ENCODE measurements at regions not wholly inside any gene's neighbourhood (a gene's known extent, or its start where the extent isn't known, plus 50 kb on each side); places are given as distances from the start of the nearest gene placed in this dataset.

DNA sequence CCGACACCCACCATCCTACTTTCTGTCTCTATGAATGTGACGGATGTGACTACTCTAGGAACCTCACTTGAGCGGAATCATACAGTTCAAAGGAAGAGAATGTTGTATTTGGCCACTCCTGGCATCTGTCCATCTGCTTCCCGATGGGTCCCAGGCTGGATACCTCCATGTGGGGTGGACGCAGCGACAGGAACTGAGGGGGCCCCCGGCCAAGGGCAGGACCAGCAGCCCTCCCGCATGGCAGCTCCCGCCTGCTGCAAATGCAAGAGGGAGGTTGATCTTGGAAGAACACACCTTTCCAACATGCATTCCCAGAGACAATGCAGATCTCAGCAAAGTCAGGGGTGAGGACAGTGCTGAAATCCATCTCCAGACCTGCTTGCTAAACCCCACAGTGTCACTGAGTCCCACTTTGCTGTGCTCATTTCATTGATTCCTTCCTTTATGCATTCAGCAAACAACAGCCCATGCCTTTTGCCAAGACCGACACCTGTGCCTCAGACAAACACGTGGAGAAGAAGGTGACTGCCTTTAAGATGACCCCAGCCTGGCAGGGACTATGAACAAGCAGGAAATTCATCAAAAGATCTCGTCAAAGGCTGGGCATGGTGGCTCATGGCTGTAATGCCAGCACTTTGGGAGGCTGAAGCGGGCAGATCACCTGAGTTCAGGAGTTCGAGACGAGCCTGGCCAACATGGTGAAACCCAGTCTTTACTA, 246.2 kb downstream of the CTTN start:
- Histone ChIP-seq H3K9me3 (ENCODE audit: insufficient read depth, low read depth, low read length) (no peaks in the 10 kb centered on the region), H3K4me3 (ENCODE audit: low read length) (no peak overlapping the region), H3K4me1 (ENCODE audit: insufficient read depth, low read length) (peaks cover 55% of the 10 kb centered on the region), H3K36me3 (ENCODE audit: insufficient read depth, low read length) (no peaks in the 10 kb centered on the region), H3K9ac (ENCODE audit: low read depth, low read length) (no peak overlapping the region), H3K27ac (ENCODE audit: low read depth, low read length) (no peak overlapping the region), H3K27me3 (ENCODE audit: insufficient read depth, low read length) (no peaks in the 10 kb centered on the region)
- 85% methylated on average over 15 of the region's 15 CpGs for WGBS

- 89% methylated on average over 9 of the region's 9 CpGs for WGBS
- Histone ChIP-seq H3K27ac (ENCODE audit: low read depth, low read length) (no peak overlapping the region), H3K4me1 (ENCODE audit: insufficient read depth, low read length) (peaks cover 55% of the 10 kb centered on the region), H3K9ac (ENCODE audit: low read depth, low read length) (no peak overlapping the region), H3K4me3 (ENCODE audit: low read length) (no peak overlapping the region), H3K27me3 (ENCODE audit: insufficient read depth, low read length) (no peaks in the 10 kb centered on the region), H3K9me3 (ENCODE audit: insufficient read depth, low read depth, low read length) (no peaks in the 10 kb centered on the region), H3K36me3 (ENCODE audit: insufficient read depth, low read length) (no peaks in the 10 kb centered on the region)
Measured at GRCh38 chr11:70645537-70645936, 247.2 kb downstream of the CTTN start.

- Histone ChIP-seq H3K4me3 (ENCODE audit: low read length) (no peak overlapping the region), H3K36me3 (ENCODE audit: insufficient read depth, low read length) (no peaks in the 10 kb centered on the region), H3K9me3 (ENCODE audit: insufficient read depth, low read depth, low read length) (no peaks in the 10 kb centered on the region), H3K9ac (ENCODE audit: low read depth, low read length) (no peak overlapping the region), H3K27me3 (ENCODE audit: insufficient read depth, low read length) (no peaks in the 10 kb centered on the region), H3K4me1 (ENCODE audit: insufficient read depth, low read length) (peaks cover 54% of the 10 kb centered on the region), H3K27ac (ENCODE audit: low read depth, low read length) (peak overlapping the region; percentile 88; the same call in 1 of the 2 replicates)
- WGBS: 74% methylated on average over 6 of the region's 6 CpGs
Measured at GRCh38 chr11:70646272-70647049, 248.1 kb downstream of the CTTN start.

- Histone ChIP-seq H3K9me3 (ENCODE audit: insufficient read depth, low read depth, low read length) (no peaks in the 10 kb centered on the region), H3K9ac (ENCODE audit: low read depth, low read length) (peak overlapping the region; percentile 19; the same call in 1 of the 2 replicates), H3K27me3 (ENCODE audit: insufficient read depth, low read length) (no peaks in the 10 kb centered on the region), H3K4me3 (ENCODE audit: low read length) (peak overlapping the region; percentile 10; the same call in 1 of the 2 replicates), H3K4me1 (ENCODE audit: insufficient read depth, low read length) (peaks cover 44% of the 10 kb centered on the region), H3K36me3 (ENCODE audit: insufficient read depth, low read length) (no peaks in the 10 kb centered on the region), H3K27ac (ENCODE audit: low read depth, low read length) (peak overlapping the region; percentile 88; the same call in 1 of the 2 replicates)
- WGBS: 48% methylated on average over 21 of the region's 21 CpGs
Measured at GRCh38 chr11:70647188-70648166, 249.1 kb downstream of the CTTN start.

- Histone ChIP-seq H3K4me3 (ENCODE audit: low read length) (no peak overlapping the region), H3K27me3 (ENCODE audit: insufficient read depth, low read length) (no peaks in the 10 kb centered on the region), H3K9me3 (ENCODE audit: insufficient read depth, low read depth, low read length) (no peaks in the 10 kb centered on the region), H3K4me1 (ENCODE audit: insufficient read depth, low read length) (peaks cover 28% of the 10 kb centered on the region), H3K9ac (ENCODE audit: low read depth, low read length) (no peak overlapping the region), H3K27ac (ENCODE audit: low read depth, low read length) (no peak overlapping the region), H3K36me3 (ENCODE audit: insufficient read depth, low read length) (no peaks in the 10 kb centered on the region)
- 63% methylated on average over 4 of the region's 4 CpGs for WGBS
Measured at GRCh38 chr11:70650075-70650909, 252.0 kb downstream of the CTTN start.

GRCh38 chr11:70651031-70651430, 252.7 kb downstream of the CTTN start:
- Histone ChIP-seq H3K36me3 (ENCODE audit: insufficient read depth, low read length) (no peaks in the 10 kb centered on the region), H3K9me3 (ENCODE audit: insufficient read depth, low read depth, low read length) (no peaks in the 10 kb centered on the region), H3K4me1 (ENCODE audit: insufficient read depth, low read length) (peaks cover 26% of the 10 kb centered on the region), H3K27me3 (ENCODE audit: insufficient read depth, low read length) (no peaks in the 10 kb centered on the region), H3K9ac (ENCODE audit: low read depth, low read length) (no peak overlapping the region), H3K4me3 (ENCODE audit: low read length) (no peak overlapping the region), H3K27ac (ENCODE audit: low read depth, low read length) (no peak overlapping the region)
- 91% methylated on average over 7 of the region's 7 CpGs for WGBS

DNA sequence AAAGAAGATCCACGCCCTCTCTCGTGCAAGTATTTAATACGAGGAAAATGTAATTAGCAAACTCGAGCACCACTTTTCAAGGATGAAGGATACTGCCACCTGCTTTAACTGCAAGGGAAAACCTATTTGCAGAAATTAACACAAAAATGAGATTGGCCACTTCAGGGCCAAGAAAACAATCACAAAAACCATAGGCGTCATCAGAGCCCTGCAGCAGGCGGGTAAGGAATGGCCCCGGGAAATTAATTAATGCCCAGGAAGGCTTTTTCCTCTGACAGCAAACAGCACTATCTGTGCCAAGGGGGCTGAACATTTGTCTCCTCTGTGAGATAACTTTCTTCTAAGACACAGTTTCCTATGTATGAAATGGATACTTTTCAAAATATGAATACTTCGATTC, 255.7 kb downstream of the CTTN start:
- no peaks in the 10 kb centered on the region for H3K9me3 ChIP-seq (ENCODE audit: insufficient read depth, low read depth, low read length)
- no peaks in the 10 kb centered on the region for H3K36me3 ChIP-seq (ENCODE audit: insufficient read depth, low read length)
- no peak overlapping the region for H3K9ac ChIP-seq (ENCODE audit: low read depth, low read length)
- WGBS: 85% methylated on average over 7 of the region's 8 CpGs
- no peak overlapping the region for H3K27ac ChIP-seq (ENCODE audit: low read depth, low read length)
- no peaks in the 10 kb centered on the region for H3K27me3 ChIP-seq (ENCODE audit: insufficient read depth, low read length)
- H3K4me3 ChIP-seq (ENCODE audit: low read length): no peak overlapping the region
- H3K4me1 ChIP-seq (ENCODE audit: insufficient read depth, low read length): peaks cover 12% of the 10 kb centered on the region

GRCh38 chr11:70655816-70656215, 257.5 kb downstream of the CTTN start:
- 94% methylated on average over 8 of the region's 8 CpGs for WGBS

DNA sequence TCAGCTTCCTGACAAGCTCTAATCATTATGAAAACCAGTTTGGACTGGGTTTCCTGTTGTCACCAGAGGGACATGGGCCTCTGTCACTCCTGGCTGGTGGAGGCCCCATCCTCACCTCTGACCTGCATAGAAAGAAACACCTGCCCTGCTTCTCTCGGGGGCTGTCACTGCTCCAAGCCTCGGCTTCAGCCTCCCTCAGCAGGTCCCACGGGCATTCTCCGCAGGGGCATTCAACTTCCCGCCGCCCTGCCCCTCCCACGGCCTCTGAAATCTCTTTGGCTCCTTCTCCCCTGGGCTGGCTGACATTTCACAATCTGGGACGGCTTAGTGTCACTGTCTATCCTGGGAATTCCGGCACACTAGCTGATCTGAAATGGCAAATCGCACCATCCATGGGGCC, 257.9 kb downstream of the CTTN start:
- no peak overlapping the region for H3K4me3 ChIP-seq (ENCODE audit: low read length)
- no peaks in the 10 kb centered on the region for H3K36me3 ChIP-seq (ENCODE audit: insufficient read depth, low read length)
- no peak overlapping the region for H3K9ac ChIP-seq (ENCODE audit: low read depth, low read length)
- 62% methylated on average over 10 of the region's 10 CpGs for WGBS
- peaks cover 15% of the 10 kb centered on the region for H3K4me1 ChIP-seq (ENCODE audit: insufficient read depth, low read length)
- no peaks in the 10 kb centered on the region for H3K9me3 ChIP-seq (ENCODE audit: insufficient read depth, low read depth, low read length)
- no peak overlapping the region for H3K27ac ChIP-seq (ENCODE audit: low read depth, low read length)
- peaks cover 7% of the 10 kb centered on the region for H3K27me3 ChIP-seq (ENCODE audit: insufficient read depth, low read length)

More at GRCh38 chr11:70655816-70656215, 257.5 kb downstream of the CTTN start:
- H3K27ac ChIP-seq (ENCODE audit: low read depth, low read length): no peak overlapping the region
- H3K4me1 ChIP-seq (ENCODE audit: insufficient read depth, low read length): peaks cover 11% of the 10 kb centered on the region; the same call in 1 of the 2 replicates
- H3K9me3 ChIP-seq (ENCODE audit: insufficient read depth, low read depth, low read length): no peaks in the 10 kb centered on the region
- H3K36me3 ChIP-seq (ENCODE audit: insufficient read depth, low read length): no peaks in the 10 kb centered on the region
- H3K27me3 ChIP-seq (ENCODE audit: insufficient read depth, low read length): peaks cover 2% of the 10 kb centered on the region; the same call in 1 of the 2 replicates
- H3K4me3 ChIP-seq (ENCODE audit: low read length): no peak overlapping the region
- no peak overlapping the region for H3K9ac ChIP-seq (ENCODE audit: low read depth, low read length)
